HL-60 (cell line): ENCODE measurements at regions not wholly inside any gene's neighbourhood (a gene's known extent, or its start where the extent isn't known, plus 50 kb on each side); places are given as distances from the start of the nearest gene placed in this dataset.

ENCODE experiments used
- SPI1 ChIP-seq: IDR thresholded peaks from 2 replicates; pipeline ENCODE4 v1.6.1; 2012; ENCODE audit warnings: low read depth, mild to moderate bottlenecking, borderline replicate concordance
- TF ChIP-seq, protein P1 (sequence below): IDR thresholded peaks from one replicate; pipeline ENCODE4 v1.5.1; 2011; ENCODE audit warnings: low read length, control low read depth, inconsistent platforms; ENCODE audit not compliant: insufficient read depth
- TF ChIP-seq, protein P2 (sequence below): IDR thresholded peaks from 2 replicates; pipeline ENCODE4 v1.6.1; 2012; ENCODE audit warnings: low read depth; ENCODE audit not compliant: insufficient replicate concordance

DNA sequence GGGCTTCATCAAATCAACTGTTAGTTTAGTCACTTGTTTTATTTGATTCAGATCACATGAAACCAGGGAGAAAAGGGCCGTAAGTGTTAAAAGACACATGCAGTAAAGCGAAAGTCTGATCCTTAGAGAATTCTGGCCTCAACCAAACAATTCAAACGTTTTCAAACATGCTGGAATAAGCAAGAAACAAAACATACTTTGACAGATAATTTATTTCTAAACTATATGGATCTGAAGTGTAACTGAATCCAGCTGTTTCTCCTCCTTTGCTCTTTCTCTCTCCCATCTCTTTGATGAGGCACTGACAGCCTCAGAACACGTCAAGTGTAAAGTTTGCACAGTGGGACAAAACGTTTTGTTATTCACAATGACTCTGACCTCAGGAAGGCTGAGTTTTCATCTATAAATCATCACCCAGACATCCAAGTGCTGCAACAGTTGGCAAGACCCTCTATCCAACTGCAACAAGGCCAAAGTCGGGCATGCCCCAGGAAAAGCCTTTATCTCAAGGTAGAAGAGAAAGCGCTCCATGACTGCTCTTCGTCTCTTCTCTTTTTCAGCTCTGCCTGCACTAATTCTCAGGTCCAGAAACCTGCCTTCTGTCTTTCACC, 267.1 kb upstream of the MYOCD start:
- TF ChIP-seq, protein P1, sequence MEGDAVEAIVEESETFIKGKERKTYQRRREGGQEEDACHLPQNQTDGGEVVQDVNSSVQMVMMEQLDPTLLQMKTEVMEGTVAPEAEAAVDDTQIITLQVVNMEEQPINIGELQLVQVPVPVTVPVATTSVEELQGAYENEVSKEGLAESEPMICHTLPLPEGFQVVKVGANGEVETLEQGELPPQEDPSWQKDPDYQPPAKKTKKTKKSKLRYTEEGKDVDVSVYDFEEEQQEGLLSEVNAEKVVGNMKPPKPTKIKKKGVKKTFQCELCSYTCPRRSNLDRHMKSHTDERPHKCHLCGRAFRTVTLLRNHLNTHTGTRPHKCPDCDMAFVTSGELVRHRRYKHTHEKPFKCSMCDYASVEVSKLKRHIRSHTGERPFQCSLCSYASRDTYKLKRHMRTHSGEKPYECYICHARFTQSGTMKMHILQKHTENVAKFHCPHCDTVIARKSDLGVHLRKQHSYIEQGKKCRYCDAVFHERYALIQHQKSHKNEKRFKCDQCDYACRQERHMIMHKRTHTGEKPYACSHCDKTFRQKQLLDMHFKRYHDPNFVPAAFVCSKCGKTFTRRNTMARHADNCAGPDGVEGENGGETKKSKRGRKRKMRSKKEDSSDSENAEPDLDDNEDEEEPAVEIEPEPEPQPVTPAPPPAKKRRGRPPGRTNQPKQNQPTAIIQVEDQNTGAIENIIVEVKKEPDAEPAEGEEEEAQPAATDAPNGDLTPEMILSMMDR = no peak
- TF ChIP-seq, protein P2, sequence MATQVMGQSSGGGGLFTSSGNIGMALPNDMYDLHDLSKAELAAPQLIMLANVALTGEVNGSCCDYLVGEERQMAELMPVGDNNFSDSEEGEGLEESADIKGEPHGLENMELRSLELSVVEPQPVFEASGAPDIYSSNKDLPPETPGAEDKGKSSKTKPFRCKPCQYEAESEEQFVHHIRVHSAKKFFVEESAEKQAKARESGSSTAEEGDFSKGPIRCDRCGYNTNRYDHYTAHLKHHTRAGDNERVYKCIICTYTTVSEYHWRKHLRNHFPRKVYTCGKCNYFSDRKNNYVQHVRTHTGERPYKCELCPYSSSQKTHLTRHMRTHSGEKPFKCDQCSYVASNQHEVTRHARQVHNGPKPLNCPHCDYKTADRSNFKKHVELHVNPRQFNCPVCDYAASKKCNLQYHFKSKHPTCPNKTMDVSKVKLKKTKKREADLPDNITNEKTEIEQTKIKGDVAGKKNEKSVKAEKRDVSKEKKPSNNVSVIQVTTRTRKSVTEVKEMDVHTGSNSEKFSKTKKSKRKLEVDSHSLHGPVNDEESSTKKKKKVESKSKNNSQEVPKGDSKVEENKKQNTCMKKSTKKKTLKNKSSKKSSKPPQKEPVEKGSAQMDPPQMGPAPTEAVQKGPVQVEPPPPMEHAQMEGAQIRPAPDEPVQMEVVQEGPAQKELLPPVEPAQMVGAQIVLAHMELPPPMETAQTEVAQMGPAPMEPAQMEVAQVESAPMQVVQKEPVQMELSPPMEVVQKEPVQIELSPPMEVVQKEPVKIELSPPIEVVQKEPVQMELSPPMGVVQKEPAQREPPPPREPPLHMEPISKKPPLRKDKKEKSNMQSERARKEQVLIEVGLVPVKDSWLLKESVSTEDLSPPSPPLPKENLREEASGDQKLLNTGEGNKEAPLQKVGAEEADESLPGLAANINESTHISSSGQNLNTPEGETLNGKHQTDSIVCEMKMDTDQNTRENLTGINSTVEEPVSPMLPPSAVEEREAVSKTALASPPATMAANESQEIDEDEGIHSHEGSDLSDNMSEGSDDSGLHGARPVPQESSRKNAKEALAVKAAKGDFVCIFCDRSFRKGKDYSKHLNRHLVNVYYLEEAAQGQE = no peak
- TF ChIP-seq SPI1 = no peak
